Right lobe of liver (tissue), 4 donors: ENCODE measurements at regions not wholly inside any gene's neighbourhood (a gene's known extent, or its start where the extent isn't known, plus 50 kb on each side); places are given as distances from the start of the nearest gene placed in this dataset.

Source experiments
- POLR2A ChIP-seq: fragments of 450-650 bp; IDR thresholded peaks from one replicate; pipeline ENCODE4 v1.6.1; 2017; ENCODE audit warnings: antibody characterized with exemption, mild to moderate bottlenecking
- TF ChIP-seq, protein P1 (sequence below), 4 donors: fragments of 200-600 bp in 3 of 4; fragments of 450-650 bp in 1 of 4; IDR thresholded peaks; one replicate each; pipeline versions ENCODE4 v1.5.1 to v1.8.0; 2016 to 2022; ENCODE audit warnings: antibody characterized with exemption in 4 of 4, mild to moderate bottlenecking in 2 of 4
- donor health status: DM: no; HTN: no; CAD: no.
- donor health status: DM: no; HTN: no; CAD: no.
- donor health status: DM: no; HTN: yes; CAD: no.

DNA sequence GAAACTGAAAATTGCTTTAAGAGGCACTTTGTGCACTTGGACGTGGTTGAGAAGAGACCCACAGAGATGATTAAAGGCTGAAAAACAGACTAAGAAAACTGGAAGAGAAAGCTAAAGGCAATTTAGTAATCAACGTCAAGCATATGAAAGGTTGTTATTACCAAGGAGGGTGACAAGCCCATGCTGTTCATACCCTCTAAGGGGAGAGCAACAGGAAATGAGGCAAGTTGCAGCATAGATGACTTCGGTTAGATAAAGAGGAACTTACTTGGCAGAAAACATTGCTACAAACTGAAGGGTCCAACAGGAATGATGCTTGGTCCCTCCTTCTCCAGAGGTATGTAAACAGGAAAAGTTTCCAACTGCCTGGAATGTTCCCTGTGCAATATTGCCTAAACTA lies 107.8 kb downstream of the DUSP6 start:
- no peak for TF ChIP-seq POLR2A
- TF ChIP-seq, protein P1, sequence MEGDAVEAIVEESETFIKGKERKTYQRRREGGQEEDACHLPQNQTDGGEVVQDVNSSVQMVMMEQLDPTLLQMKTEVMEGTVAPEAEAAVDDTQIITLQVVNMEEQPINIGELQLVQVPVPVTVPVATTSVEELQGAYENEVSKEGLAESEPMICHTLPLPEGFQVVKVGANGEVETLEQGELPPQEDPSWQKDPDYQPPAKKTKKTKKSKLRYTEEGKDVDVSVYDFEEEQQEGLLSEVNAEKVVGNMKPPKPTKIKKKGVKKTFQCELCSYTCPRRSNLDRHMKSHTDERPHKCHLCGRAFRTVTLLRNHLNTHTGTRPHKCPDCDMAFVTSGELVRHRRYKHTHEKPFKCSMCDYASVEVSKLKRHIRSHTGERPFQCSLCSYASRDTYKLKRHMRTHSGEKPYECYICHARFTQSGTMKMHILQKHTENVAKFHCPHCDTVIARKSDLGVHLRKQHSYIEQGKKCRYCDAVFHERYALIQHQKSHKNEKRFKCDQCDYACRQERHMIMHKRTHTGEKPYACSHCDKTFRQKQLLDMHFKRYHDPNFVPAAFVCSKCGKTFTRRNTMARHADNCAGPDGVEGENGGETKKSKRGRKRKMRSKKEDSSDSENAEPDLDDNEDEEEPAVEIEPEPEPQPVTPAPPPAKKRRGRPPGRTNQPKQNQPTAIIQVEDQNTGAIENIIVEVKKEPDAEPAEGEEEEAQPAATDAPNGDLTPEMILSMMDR (IDR thresholded peaks at IDR 0.05): no peak
